ENCODE measurements at regions not wholly inside any gene's neighbourhood (a gene's known extent, or its start where the extent isn't known, plus 50 kb on each side); places are given as distances from the start of the nearest gene placed in this dataset.

DNA sequence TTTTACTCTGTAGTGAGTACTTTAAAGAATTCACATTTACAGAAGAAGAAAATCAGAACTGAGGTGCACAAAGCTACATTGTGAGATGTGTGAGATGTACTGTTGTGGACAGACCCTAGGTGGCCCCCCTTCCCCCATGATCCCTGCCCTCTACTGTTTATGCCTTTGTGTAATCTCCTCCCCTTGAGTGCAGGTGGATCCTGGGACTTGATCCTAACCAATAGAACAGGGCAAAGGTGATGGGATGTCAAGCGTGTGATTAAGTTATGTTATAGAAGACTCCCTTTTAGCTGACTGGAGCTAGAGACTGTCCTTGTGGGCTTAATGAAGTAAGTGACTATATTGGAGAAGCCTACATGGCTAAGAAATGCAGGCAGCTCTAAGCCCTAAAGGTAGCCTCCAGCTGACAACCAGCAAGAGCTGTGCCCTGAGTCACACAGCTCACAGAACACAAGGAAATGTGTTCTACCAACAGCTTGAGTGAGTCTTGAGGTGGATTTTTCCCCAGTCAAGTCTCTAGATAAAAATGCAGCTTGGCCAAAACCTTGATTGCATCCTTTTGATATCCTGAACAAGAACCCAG lies 225.2 kb upstream of the LEF1 start:
- no peak overlapping the region for H3K4me3 ChIP-seq (ENCODE audit: low read depth, low read length)
- TF ChIP-seq, protein P1, sequence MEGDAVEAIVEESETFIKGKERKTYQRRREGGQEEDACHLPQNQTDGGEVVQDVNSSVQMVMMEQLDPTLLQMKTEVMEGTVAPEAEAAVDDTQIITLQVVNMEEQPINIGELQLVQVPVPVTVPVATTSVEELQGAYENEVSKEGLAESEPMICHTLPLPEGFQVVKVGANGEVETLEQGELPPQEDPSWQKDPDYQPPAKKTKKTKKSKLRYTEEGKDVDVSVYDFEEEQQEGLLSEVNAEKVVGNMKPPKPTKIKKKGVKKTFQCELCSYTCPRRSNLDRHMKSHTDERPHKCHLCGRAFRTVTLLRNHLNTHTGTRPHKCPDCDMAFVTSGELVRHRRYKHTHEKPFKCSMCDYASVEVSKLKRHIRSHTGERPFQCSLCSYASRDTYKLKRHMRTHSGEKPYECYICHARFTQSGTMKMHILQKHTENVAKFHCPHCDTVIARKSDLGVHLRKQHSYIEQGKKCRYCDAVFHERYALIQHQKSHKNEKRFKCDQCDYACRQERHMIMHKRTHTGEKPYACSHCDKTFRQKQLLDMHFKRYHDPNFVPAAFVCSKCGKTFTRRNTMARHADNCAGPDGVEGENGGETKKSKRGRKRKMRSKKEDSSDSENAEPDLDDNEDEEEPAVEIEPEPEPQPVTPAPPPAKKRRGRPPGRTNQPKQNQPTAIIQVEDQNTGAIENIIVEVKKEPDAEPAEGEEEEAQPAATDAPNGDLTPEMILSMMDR (IDR thresholded peaks at IDR 0.05; ENCODE audit: insufficient read depth, low read depth, low read length, missing control alignments) = no peak
- no peak for DNase-seq (ENCODE audit: low read depth)

- no peak overlapping the region for H3K4me3 ChIP-seq (ENCODE audit: low read depth, low read length)
- DNase-seq (ENCODE audit: low read depth) = no peak
- TF ChIP-seq, protein P1 (IDR thresholded peaks at IDR 0.05; ENCODE audit: insufficient read depth, low read depth, low read length, missing control alignments) = no peak
Observed at GRCh38 chr4:108391701-108392455, 223.1 kb upstream of the LEF1 start.

DNA sequence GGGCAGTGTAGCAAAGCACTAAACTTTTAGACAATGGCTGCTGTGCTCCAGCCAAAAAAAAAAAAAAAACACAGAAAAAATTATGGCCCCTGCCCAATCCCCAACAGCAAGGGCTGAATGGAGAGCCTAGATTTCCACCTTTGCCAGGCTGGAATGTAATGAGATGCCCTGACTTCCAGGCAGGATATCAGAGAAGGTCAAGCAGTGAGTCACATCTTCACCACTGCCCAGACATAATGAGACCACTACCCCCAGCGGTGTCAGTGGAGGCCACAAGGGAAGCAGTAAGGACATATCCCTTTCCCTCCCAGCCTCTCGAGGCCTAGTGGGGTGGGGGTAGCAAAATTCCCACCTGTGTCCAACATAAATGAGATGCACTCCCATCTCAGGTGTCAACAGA lies 216.3 kb upstream of the LEF1 start:
- no peak overlapping the region for H3K4me3 ChIP-seq (ENCODE audit: low read depth, low read length)
- TF ChIP-seq, protein P1 (IDR thresholded peaks at IDR 0.05; ENCODE audit: insufficient read depth, low read depth, low read length, missing control alignments) = no peak
- no peak for DNase-seq (ENCODE audit: low read depth)

- TF ChIP-seq, protein P1 (IDR thresholded peaks at IDR 0.05; ENCODE audit: insufficient read depth, low read depth, low read length, missing control alignments) = no peak
- H3K4me3 ChIP-seq (ENCODE audit: low read depth, low read length) = no peak overlapping the region
- DNase-seq (ENCODE audit: low read depth) = no peak
Observed at GRCh38 chr4:108384544-108384943, 215.8 kb upstream of the LEF1 start.

- no peak overlapping the region for H3K4me3 ChIP-seq (ENCODE audit: low read depth, low read length)
- DNase-seq (ENCODE audit: low read depth) = no peak
- TF ChIP-seq, protein P1 (IDR thresholded peaks at IDR 0.05; ENCODE audit: insufficient read depth, low read depth, low read length, missing control alignments) = no peak
Observed at GRCh38 chr4:108383157-108383556, 214.4 kb upstream of the LEF1 start.

DNA sequence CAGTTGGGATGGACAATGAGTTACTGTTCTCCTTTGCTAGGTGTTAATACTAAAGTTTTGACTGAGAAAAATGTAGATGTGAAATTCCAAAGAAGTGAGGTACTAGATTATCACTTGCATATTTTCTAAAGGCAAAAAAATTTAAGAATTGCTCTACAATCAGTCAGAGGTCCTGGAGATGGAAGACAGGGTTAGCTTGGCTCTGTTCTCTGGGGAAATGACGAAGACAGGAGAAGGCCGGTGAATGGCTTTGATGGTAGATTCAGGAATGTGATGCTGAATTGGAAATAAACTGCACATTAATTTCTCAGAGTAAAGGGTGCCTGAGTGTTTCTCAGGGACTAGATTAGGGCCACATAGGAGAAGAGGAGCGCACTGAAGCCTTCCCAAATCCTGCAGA lies 214.0 kb upstream of the LEF1 start:
- no peak overlapping the region for H3K4me3 ChIP-seq (ENCODE audit: low read depth, low read length)
- no peak for DNase-seq (ENCODE audit: low read depth)
- TF ChIP-seq, protein P1 (IDR thresholded peaks at IDR 0.05; ENCODE audit: insufficient read depth, low read depth, low read length, missing control alignments) = no peak

Data from GM12865 (cell line).